ENCODE measurements at regions not wholly inside any gene's neighbourhood (a gene's known extent, or its start where the extent isn't known, plus 50 kb on each side); places are given as distances from the start of the nearest gene placed in this dataset.

DNA sequence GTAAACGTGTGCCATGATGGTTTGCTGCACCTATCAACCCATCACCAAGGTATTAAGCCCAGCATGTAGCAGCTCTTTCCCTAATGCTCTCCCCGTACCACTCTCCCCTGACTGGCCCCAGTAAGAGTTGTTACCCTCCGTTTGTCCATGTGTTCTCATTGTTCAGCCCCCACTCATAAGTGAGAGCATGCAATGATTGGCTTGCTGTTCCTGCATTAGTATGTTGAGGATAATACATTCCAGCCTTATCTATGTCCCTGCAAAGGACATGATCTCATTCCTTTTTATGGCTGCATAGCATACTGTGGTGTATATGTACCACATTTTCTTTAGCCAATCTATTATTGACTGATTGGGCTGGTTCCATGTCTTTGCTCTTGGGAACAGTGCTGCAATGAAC lies 1294.9 kb upstream of the CDH8 start:
- Histone ChIP-seq H3K27me3 (ENCODE audit: control insufficient read depth, insufficient read depth, low read length) (no peaks in the 10 kb centered on the region), H3K9me3 (ENCODE audit: control insufficient read depth, insufficient read depth, low read depth, low read length) (no peaks in the 10 kb centered on the region), H3K4me1 (ENCODE audit: control insufficient read depth, insufficient read depth, low read length) (no peaks in the 10 kb centered on the region), H3K4me3 (ENCODE audit: low read depth in 2 of 2, low read length in 2 of 2) (no peak overlapping the region), H3K36me3 (ENCODE audit: control insufficient read depth, insufficient read depth, low read length) (no peaks in the 10 kb centered on the region), H3K27ac (ENCODE audit: low read length) (no peak overlapping the region)
- ATAC-seq (no peak), DNase-seq (ENCODE audit: low read depth, low spot score) (no peak)
- no TSS peak for BruUV-seq (replicated peaks)
- TF ChIP-seq, protein P1, sequence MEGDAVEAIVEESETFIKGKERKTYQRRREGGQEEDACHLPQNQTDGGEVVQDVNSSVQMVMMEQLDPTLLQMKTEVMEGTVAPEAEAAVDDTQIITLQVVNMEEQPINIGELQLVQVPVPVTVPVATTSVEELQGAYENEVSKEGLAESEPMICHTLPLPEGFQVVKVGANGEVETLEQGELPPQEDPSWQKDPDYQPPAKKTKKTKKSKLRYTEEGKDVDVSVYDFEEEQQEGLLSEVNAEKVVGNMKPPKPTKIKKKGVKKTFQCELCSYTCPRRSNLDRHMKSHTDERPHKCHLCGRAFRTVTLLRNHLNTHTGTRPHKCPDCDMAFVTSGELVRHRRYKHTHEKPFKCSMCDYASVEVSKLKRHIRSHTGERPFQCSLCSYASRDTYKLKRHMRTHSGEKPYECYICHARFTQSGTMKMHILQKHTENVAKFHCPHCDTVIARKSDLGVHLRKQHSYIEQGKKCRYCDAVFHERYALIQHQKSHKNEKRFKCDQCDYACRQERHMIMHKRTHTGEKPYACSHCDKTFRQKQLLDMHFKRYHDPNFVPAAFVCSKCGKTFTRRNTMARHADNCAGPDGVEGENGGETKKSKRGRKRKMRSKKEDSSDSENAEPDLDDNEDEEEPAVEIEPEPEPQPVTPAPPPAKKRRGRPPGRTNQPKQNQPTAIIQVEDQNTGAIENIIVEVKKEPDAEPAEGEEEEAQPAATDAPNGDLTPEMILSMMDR (IDR thresholded peaks at IDR 0.05), result no peak
- TF ChIP-seq POLR2AphosphoS5 (IDR thresholded peaks at IDR 0.05; ENCODE audit: low read depth, low read length) (no peak), SIN3A (IDR thresholded peaks at IDR 0.05; ENCODE audit: borderline replicate concordance, insufficient read depth, low read depth, low read length) (no peak), TCF7L2 (IDR thresholded peaks at IDR 0.05; ENCODE audit: low read depth, low read length) (no peak)
- TF ChIP-seq, protein P2, sequence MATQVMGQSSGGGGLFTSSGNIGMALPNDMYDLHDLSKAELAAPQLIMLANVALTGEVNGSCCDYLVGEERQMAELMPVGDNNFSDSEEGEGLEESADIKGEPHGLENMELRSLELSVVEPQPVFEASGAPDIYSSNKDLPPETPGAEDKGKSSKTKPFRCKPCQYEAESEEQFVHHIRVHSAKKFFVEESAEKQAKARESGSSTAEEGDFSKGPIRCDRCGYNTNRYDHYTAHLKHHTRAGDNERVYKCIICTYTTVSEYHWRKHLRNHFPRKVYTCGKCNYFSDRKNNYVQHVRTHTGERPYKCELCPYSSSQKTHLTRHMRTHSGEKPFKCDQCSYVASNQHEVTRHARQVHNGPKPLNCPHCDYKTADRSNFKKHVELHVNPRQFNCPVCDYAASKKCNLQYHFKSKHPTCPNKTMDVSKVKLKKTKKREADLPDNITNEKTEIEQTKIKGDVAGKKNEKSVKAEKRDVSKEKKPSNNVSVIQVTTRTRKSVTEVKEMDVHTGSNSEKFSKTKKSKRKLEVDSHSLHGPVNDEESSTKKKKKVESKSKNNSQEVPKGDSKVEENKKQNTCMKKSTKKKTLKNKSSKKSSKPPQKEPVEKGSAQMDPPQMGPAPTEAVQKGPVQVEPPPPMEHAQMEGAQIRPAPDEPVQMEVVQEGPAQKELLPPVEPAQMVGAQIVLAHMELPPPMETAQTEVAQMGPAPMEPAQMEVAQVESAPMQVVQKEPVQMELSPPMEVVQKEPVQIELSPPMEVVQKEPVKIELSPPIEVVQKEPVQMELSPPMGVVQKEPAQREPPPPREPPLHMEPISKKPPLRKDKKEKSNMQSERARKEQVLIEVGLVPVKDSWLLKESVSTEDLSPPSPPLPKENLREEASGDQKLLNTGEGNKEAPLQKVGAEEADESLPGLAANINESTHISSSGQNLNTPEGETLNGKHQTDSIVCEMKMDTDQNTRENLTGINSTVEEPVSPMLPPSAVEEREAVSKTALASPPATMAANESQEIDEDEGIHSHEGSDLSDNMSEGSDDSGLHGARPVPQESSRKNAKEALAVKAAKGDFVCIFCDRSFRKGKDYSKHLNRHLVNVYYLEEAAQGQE (IDR thresholded peaks at IDR 0.05; ENCODE audit: insufficient read depth in 1 of 2, low read depth in 2 of 2, low read length in 1 of 2), result no peak
- intact Hi-C loops (cut with micrococcal nuclease; ENCODE audit: unreplicated experiment), result no loop called here
- in situ Hi-C loops (cut with HindIII; ENCODE audit: low pct_unique_long_range_greater_than_20kb, low sequenced_read_pairs), result no loop called here
- POLR2A ChIA-PET, result no interaction called here
- CTCF ChIA-PET, result no interaction called here

DNA sequence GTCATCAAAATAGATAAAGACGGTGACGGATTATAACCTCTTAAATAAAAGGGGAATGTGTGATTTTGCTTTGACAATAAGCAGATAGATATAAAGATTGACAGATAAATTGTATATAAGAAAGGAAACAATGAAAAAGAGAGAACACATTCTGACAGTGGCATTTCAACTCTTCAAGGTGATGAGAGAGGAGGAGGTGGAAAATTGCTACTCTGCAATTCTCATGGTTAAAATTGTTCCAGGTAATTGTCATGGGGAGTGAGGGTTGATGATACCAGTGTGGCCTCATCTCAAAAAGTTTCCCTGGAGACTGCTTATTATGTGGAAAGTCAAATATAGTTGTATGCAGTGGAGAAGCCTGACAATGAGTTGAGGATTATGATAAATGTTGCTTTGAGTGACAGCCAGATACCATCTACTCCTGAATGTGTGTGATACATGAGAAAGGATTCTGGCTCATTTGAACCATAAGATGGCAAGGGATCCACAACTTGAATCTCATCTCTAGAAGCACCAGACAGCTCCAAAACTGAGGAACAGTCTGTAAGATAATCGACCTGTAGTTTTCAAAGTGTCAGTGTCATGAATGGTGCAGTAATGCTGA lies 1290.6 kb upstream of the CDH8 start:
- ChIA-PET CTCF (no interaction called here), POLR2A (no interaction called here)
- H3K27me3 ChIP-seq (ENCODE audit: control insufficient read depth, insufficient read depth, low read length), result no peaks in the 10 kb centered on the region
- no peak overlapping the region for H3K4me3 ChIP-seq (ENCODE audit: low read depth in 2 of 2, low read length in 2 of 2)
- DNase-seq (ENCODE audit: low read depth, low spot score) (no peak), ATAC-seq (no peak)
- in situ Hi-C loops (cut with HindIII; ENCODE audit: low pct_unique_long_range_greater_than_20kb, low sequenced_read_pairs) (no loop called here), intact Hi-C loops (cut with micrococcal nuclease; ENCODE audit: unreplicated experiment) (no loop called here)
- no TSS peak for BruUV-seq (replicated peaks)
- H3K9me3 ChIP-seq (ENCODE audit: control insufficient read depth, insufficient read depth, low read depth, low read length), result no peaks in the 10 kb centered on the region
- H3K27ac ChIP-seq (ENCODE audit: low read length), result no peak overlapping the region
- TF ChIP-seq, protein P1 (IDR thresholded peaks at IDR 0.05), result no peak
- no peaks in the 10 kb centered on the region for H3K36me3 ChIP-seq (ENCODE audit: control insufficient read depth, insufficient read depth, low read length)
- no peaks in the 10 kb centered on the region for H3K4me1 ChIP-seq (ENCODE audit: control insufficient read depth, insufficient read depth, low read length)
